Kidney epithelial cell (primary cell): ENCODE measurements at regions not wholly inside any gene's neighbourhood (a gene's known extent, or its start where the extent isn't known, plus 50 kb on each side); places are given as distances from the start of the nearest gene placed in this dataset.
A peak's percentile ranks its signal among the peaks of the same experiment; 100 is the strongest.

Experiments
- DNase-seq: peaks from one replicate; pipeline ENCODE4 v3.0.0-alpha.2; 2010; ENCODE audit warnings: low read depth
- H3K27me3 ChIP-seq: 2 replicates; pipeline ENCODE4 v1.6.0; 2011; ENCODE audit warnings: low read length; ENCODE audit not compliant: control insufficient read depth, insufficient read depth
- H3K36me3 ChIP-seq: 2 replicates; pipeline ENCODE4 v1.5.1; 2011; ENCODE audit warnings: low read length; ENCODE audit not compliant: control insufficient read depth, insufficient read depth
- H3K4me3 ChIP-seq: 2 replicates; pipeline ENCODE4 v1.5.1; 2011; ENCODE audit warnings: low read depth, mild to moderate bottlenecking, control low read depth, low read length
- CTCF ChIP-seq: IDR thresholded peaks from 2 replicates; pipeline ENCODE4 v1.5.1; 2011; ENCODE audit warnings: mild to moderate bottlenecking, moderate library complexity, low read length, control low read depth, inconsistent platforms; ENCODE audit not compliant: insufficient read depth, poor library complexity, severe bottlenecking

GRCh38 chr13:61477619-61478018 is 62.0 kb upstream of the PCDH20 start:
- TF ChIP-seq CTCF: no peak
- no peaks in the 10 kb centered on the region for H3K36me3 ChIP-seq
- no peak for DNase-seq
- H3K27me3 ChIP-seq: no peaks in the 10 kb centered on the region
- H3K4me3 ChIP-seq: no peak overlapping the region

GRCh38 chr13:61470786-61471185 is 55.1 kb upstream of the PCDH20 start:
- TF ChIP-seq CTCF: no peak
- DNase-seq: no peak
- no peaks in the 10 kb centered on the region for H3K27me3 ChIP-seq

DNA sequence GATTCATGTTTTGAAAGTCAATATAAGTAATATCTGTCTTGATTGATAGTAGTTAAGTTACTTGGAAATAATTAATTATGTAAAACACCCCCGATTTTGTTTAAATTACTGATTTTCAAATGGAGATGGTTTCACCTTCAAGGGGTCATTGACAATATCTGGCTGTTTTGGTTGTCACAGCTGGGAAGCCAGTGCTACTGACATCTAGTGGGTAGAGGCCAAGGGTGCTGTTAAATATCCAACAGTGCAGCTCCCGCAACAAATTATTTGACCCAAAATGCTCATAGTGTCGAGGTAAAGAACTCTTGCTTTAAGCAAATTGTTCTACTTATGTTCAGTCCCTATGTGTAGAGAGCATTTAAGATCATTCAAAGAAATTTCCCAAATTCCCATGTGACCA is 50.6 kb upstream of the PCDH20 start:
- peak; percentile 34 for TF ChIP-seq CTCF
- Histone ChIP-seq H3K4me3 (no peak overlapping the region), H3K36me3 (no peaks in the 10 kb centered on the region), H3K27me3 (no peaks in the 10 kb centered on the region)
- DNase-seq: no peak

More at GRCh38 chr13:61470786-61471185, 55.1 kb upstream of the PCDH20 start:
- no peaks in the 10 kb centered on the region for H3K36me3 ChIP-seq
- H3K4me3 ChIP-seq: no peak overlapping the region
